Cardiac muscle cell (in vitro differentiated cells and primary cell): ENCODE measurements at regions not wholly inside any gene's neighbourhood (a gene's known extent, or its start where the extent isn't known, plus 50 kb on each side); places are given as distances from the start of the nearest gene placed in this dataset.

Experiments used
- DNase-seq, 2 donors: peaks; one replicate each; pipeline versions ENCODE4 v3.0.0 to v3.0.0-alpha.2; 2010 to 2017; ENCODE audit warnings: low read depth in 1 of 2, low spot score in 1 of 2
- H3K27ac ChIP-seq: fragments of 200-600 bp; sonication (generic); 2 replicates; pipeline ENCODE4 v1.5.1; 2016
- H3K27me3 ChIP-seq: fragments of 200-600 bp; sonication (generic); 2 replicates; pipeline ENCODE4 v1.6.0; 2016; ENCODE audit warnings: control low read depth
- H3K36me3 ChIP-seq: fragments of 200-600 bp; sonication (generic); 2 replicates; pipeline ENCODE4 v1.5.1; 2016; ENCODE audit warnings: control low read depth
- H3K4me1 ChIP-seq: fragments of 200-600 bp; sonication (generic); 2 replicates; pipeline ENCODE4 v1.8.1; 2017; ENCODE audit warnings: low read depth, mild to moderate bottlenecking, mixed run types
- H3K4me3 ChIP-seq: fragments of 200-600 bp; sonication (generic); 2 replicates; pipeline ENCODE4 v1.5.1; 2016; ENCODE audit warnings: mild to moderate bottlenecking
- H3K9me3 ChIP-seq: fragments of 200-600 bp; sonication (generic); 2 replicates; pipeline ENCODE4 v1.5.1; 2017; ENCODE audit warnings: low read depth, mild to moderate bottlenecking, control low read depth
- TF ChIP-seq, protein P1 (sequence below): IDR thresholded peaks from 2 replicates; pipeline ENCODE4 v1.5.1; 2012; ENCODE audit warnings: low read depth, mild to moderate bottlenecking, low read length

DNA sequence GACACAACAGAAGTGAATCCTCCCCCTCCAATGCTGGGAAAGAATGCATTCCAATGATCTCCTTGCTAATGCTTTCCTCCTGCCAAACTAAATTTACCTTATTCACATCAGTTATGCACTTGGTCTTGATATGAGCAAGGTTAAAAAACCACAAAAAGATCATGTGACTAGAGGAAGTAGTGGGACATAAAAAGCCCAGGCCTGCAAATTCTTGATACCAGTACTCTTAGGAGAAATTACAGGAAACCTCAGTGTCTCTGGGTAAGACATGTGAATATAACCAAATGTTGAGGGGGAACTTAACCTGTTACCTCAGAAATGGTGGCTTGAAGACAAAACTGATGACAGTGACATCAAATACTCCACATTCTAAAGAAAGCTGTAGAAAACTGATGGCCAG lies 427.1 kb downstream of the RPS29 start:
- H3K27me3 ChIP-seq = no peaks in the 10 kb centered on the region
- no peak for DNase-seq
- H3K9me3 ChIP-seq = no peaks in the 10 kb centered on the region
- H3K4me1 ChIP-seq = no peaks in the 10 kb centered on the region
- TF ChIP-seq, protein P1, sequence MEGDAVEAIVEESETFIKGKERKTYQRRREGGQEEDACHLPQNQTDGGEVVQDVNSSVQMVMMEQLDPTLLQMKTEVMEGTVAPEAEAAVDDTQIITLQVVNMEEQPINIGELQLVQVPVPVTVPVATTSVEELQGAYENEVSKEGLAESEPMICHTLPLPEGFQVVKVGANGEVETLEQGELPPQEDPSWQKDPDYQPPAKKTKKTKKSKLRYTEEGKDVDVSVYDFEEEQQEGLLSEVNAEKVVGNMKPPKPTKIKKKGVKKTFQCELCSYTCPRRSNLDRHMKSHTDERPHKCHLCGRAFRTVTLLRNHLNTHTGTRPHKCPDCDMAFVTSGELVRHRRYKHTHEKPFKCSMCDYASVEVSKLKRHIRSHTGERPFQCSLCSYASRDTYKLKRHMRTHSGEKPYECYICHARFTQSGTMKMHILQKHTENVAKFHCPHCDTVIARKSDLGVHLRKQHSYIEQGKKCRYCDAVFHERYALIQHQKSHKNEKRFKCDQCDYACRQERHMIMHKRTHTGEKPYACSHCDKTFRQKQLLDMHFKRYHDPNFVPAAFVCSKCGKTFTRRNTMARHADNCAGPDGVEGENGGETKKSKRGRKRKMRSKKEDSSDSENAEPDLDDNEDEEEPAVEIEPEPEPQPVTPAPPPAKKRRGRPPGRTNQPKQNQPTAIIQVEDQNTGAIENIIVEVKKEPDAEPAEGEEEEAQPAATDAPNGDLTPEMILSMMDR = no peak
- no peaks in the 10 kb centered on the region for H3K36me3 ChIP-seq
- no peak overlapping the region for H3K27ac ChIP-seq
- H3K4me3 ChIP-seq = no peak overlapping the region

DNA sequence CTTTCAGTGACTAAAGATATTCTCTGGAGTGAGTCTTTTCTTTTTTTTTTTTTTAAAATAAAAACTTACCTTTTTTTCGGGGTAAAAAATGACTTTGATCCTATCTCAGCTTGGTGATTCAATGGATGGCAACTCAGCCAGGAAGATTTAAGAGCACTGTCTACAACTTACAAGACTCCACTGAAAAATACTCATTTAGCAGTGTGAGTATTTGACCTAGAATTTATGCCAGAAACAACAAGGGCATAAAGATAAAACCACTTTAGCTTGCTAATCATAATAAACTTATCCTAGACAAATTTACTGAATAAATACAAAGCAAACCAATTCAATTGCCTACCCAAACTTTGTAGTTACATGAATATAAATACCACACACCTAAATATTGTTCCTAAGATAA lies 446.6 kb downstream of the RPS29 start:
- no peak for DNase-seq
- TF ChIP-seq, protein P1 = no peak
- H3K27me3 ChIP-seq = no peaks in the 10 kb centered on the region
- no peaks in the 10 kb centered on the region for H3K9me3 ChIP-seq
- H3K4me3 ChIP-seq = no peak overlapping the region
- no peak overlapping the region for H3K27ac ChIP-seq
- no peaks in the 10 kb centered on the region for H3K4me1 ChIP-seq
- H3K36me3 ChIP-seq = no peaks in the 10 kb centered on the region

DNA sequence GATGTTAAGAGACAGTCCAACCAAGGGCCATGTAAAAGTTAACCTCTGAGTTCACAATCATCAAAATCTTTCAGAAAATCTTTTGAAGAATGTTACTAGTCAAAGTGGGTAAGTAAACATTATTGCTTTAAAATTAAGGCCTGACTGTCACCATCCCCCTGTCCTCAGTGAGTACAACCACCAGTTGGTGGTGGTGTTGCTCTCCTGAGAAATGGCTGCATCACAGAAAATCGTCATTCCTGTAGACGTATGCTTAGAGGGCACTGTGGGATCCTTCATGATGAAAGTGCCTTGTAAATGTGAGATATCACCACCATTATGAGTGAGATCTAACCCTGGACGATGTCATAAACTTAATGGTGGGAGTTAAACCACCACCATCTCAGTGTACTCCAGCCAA lies 451.2 kb downstream of the RPS29 start:
- Histone ChIP-seq H3K4me3 (no peak overlapping the region), H3K36me3 (no peaks in the 10 kb centered on the region), H3K27ac (no peak overlapping the region), H3K27me3 (no peaks in the 10 kb centered on the region), H3K9me3 (no peaks in the 10 kb centered on the region), H3K4me1 (no peaks in the 10 kb centered on the region)
- TF ChIP-seq, protein P1 = no peak
- no peak for DNase-seq

DNA sequence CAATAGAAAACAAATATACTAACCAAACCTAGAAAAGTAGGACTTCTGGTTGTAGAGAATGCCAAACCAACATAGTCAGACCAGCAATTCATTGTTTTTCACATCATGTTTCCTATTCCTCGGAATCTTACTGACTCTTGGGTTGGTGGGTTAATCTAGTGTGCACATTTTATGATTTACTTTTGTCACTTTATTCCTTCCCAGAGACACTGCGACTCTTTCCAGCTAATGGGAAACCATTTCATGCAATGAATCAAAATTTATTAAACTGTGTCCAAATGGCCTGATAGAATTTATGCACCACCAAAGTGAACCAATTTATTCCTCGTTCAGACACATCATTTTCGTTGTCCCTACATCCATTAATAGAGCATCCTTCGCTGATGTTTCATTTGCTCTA lies 464.9 kb downstream of the RPS29 start:
- TF ChIP-seq, protein P1 = no peak
- Histone ChIP-seq H3K36me3 (no peaks in the 10 kb centered on the region), H3K4me1 (no peaks in the 10 kb centered on the region), H3K27me3 (no peaks in the 10 kb centered on the region), H3K4me3 (no peak overlapping the region), H3K9me3 (no peaks in the 10 kb centered on the region), H3K27ac (no peak overlapping the region)
- DNase-seq = no peak

GRCh38 chr14:49114161-49114893 lies 471.9 kb downstream of the RPS29 start:
- no peak overlapping the region for H3K4me3 ChIP-seq

More at GRCh38 chr14:49114161-49114893, 471.9 kb downstream of the RPS29 start:
- H3K4me1 ChIP-seq = no peaks in the 10 kb centered on the region
- no peaks in the 10 kb centered on the region for H3K27me3 ChIP-seq
- TF ChIP-seq, protein P1 = no peak
- H3K9me3 ChIP-seq = no peaks in the 10 kb centered on the region
- H3K27ac ChIP-seq = no peak overlapping the region
- DNase-seq = no peak
- H3K36me3 ChIP-seq = no peaks in the 10 kb centered on the region
